OCI-LY7 (cell line): ENCODE measurements at regions not wholly inside any gene's neighbourhood (a gene's known extent, or its start where the extent isn't known, plus 50 kb on each side); places are given as distances from the start of the nearest gene placed in this dataset.

Source experiments
- EZH2phosphoT487 ChIP-seq: fragments of 200-600 bp; sonication (generic); IDR thresholded peaks from 2 replicates; pipeline ENCODE4 v1.6.1; 2018; ENCODE audit warnings: low read depth, borderline replicate concordance, mild to moderate bottlenecking, mixed run types, antibody characterized with exemption, low read length, moderate library complexity, mixed read lengths
- TF ChIP-seq, protein P1 (sequence below): fragments of 200-600 bp; sonication (generic); conservative IDR thresholded peaks from 2 replicates; pipeline ENCODE4 v1.5.1; 2014; ENCODE audit warnings: mild to moderate bottlenecking, antibody characterized with exemption, low read length, moderate library complexity, mixed read lengths

GRCh38 chr7:138369797-138370196 is 90.3 kb upstream of the TRIM24 start:
- TF ChIP-seq, protein P1, sequence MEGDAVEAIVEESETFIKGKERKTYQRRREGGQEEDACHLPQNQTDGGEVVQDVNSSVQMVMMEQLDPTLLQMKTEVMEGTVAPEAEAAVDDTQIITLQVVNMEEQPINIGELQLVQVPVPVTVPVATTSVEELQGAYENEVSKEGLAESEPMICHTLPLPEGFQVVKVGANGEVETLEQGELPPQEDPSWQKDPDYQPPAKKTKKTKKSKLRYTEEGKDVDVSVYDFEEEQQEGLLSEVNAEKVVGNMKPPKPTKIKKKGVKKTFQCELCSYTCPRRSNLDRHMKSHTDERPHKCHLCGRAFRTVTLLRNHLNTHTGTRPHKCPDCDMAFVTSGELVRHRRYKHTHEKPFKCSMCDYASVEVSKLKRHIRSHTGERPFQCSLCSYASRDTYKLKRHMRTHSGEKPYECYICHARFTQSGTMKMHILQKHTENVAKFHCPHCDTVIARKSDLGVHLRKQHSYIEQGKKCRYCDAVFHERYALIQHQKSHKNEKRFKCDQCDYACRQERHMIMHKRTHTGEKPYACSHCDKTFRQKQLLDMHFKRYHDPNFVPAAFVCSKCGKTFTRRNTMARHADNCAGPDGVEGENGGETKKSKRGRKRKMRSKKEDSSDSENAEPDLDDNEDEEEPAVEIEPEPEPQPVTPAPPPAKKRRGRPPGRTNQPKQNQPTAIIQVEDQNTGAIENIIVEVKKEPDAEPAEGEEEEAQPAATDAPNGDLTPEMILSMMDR: no peak
- no peak for TF ChIP-seq EZH2phosphoT487
